Natural killer cell (primary cell): ENCODE measurements at regions not wholly inside any gene's neighbourhood (a gene's known extent, or its start where the extent isn't known, plus 50 kb on each side); places are given as distances from the start of the nearest gene placed in this dataset.

ENCODE experiments used
- ATAC-seq, 3 donors: fragments of 150-1000 bp in 2 of 3; fragments of 200-7000 bp in 1 of 3; cut with Tn5 transposase; 1 replicate in 1 of 3; 2 replicates in 2 of 3; pipeline ENCODE4 v1.10.0; 2021; ENCODE audit warnings: mild to moderate bottlenecking in 2 of 3, moderate library complexity in 2 of 3
- DNase-seq, 2 donors: peaks; one replicate each; pipeline versions ENCODE4 v3.0.0 to v3.0.0-alpha.2; 2013 to 2021; ENCODE audit warnings: mixed read lengths in 1 of 2
- H3K27ac ChIP-seq: one replicate; pipeline ENCODE4 v1.5.1; 2013; ENCODE audit warnings: mild to moderate bottlenecking, low read length
- H3K27me3 ChIP-seq: one replicate; pipeline ENCODE4 v1.6.1; 2013; ENCODE audit warnings: low read length; ENCODE audit not compliant: control insufficient read depth, insufficient read depth
- H3K36me3 ChIP-seq: one replicate; pipeline ENCODE4 v1.6.1; 2013; ENCODE audit warnings: low read length; ENCODE audit not compliant: control insufficient read depth, insufficient read depth
- H3K4me1 ChIP-seq: one replicate; pipeline ENCODE4 v1.6.1; 2013; ENCODE audit warnings: low read length; ENCODE audit not compliant: control insufficient read depth, insufficient read depth
- H3K4me3 ChIP-seq: one replicate; pipeline ENCODE4 v1.5.1; 2013; ENCODE audit warnings: low read length
- H3K9me3 ChIP-seq: one replicate; pipeline ENCODE4 v1.6.1; 2013; ENCODE audit warnings: low read length; ENCODE audit not compliant: control insufficient read depth, insufficient read depth
- H3K27ac Mint-ChIP-seq, 2 donors: one replicate each; pipeline ENCODE4 v1.8.0; 2022; ENCODE audit warnings: mild to moderate bottlenecking in 2 of 2, mixed read lengths in 2 of 2, moderate library complexity in 1 of 2
- H3K27me3 Mint-ChIP-seq, 2 donors: one replicate each; pipeline ENCODE4 v1.8.0; 2022; ENCODE audit warnings: low read depth in 2 of 2, mixed read lengths in 2 of 2
- H3K36me3 Mint-ChIP-seq: one replicate; pipeline ENCODE4 v1.8.0; 2022; ENCODE audit warnings: mixed read lengths
- H3K4me1 Mint-ChIP-seq, 2 donors: one replicate each; pipeline ENCODE4 v1.8.0; 2022; ENCODE audit warnings: mixed read lengths in 2 of 2
- H3K4me3 Mint-ChIP-seq: one replicate; pipeline ENCODE4 v1.8.0; 2022; ENCODE audit warnings: mild to moderate bottlenecking, moderate library complexity, mixed read lengths
- H3K9me3 Mint-ChIP-seq, 2 donors: one replicate each; pipeline ENCODE4 v1.8.0; 2022; ENCODE audit warnings: mixed read lengths in 2 of 2
- WGBS: methylation state at CpG from one replicate; pipeline ENCODE4 v1.1.7; 2013; ENCODE audit warnings: missing lambda C conversion rate; ENCODE audit not compliant: insufficient coverage; 5-methylcytosine and 5-hydroxymethylcytosine counted together
- intact Hi-C: fragments of 100-400 bp; cut with micrococcal nuclease; formaldehyde crosslinking; loops from one replicate; pipeline ENCODE4 v1.14.2; 2022
- TF ChIP-seq, protein P1 (sequence below): fragments of 200-600 bp; IDR thresholded peaks from one replicate; pipeline ENCODE4 v1.8.0; 2022; ENCODE audit warnings: antibody characterized with exemption

DNA sequence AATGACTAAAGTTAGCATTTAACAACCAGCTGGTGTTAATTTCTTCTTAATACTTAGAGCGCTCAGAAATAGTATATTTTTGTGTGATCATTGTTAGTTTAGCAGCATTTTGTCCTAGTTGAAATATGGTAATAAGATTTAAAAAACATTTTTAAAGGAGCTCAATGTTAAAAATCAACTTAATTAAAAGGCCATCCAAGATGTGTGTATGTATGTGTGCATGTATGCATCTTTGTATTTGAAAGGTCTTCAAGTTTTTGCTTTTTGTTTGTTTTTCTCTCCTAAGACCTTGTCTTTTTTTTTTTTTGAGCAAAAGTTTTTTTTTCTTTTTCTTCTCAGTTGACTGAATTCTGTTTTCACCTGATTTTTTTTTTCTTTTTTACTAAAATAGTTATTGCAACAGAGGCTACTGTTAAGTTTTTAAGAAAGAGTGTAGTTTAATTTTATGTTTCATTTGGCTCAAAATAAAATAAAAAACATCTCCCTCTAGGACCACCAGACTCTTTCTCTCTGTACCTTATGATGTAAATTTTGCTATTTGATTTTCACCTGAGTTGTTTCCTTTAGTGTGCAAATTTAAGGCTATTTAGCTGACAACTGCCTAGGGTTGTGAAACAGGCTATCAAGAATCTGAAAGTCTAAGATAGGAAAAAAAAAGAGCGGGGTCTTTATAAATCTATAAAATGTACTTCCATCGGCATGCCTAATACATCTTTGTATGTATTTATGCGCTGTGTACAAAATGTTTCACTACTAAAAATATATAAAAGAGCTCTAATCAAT is 76.4 kb upstream of the C1GALT1 start:
- Histone ChIP-seq H3K4me1 (no peaks in the 10 kb centered on the region), H3K4me3 (no peak overlapping the region), H3K27ac (no peak overlapping the region), H3K9me3 (no peaks in the 10 kb centered on the region), H3K27me3 (no peaks in the 10 kb centered on the region), H3K36me3 (no peaks in the 10 kb centered on the region)
- intact Hi-C loops = loop anchor here (10.0 kb wide), 1 partner anchor 319 kb away; no protein-coding TSS in a partner anchor
- Mint-ChIP-seq H3K4me3 (no peak overlapping the region), H3K36me3 (peaks cover 6% of the 10 kb centered on the region), H3K27me3 (peaks cover 0 to 3% of the 10 kb centered on the region in 2 donors), H3K9me3 (no peaks in the 10 kb centered on the region), H3K4me1 (no peaks in the 10 kb centered on the region), H3K27ac (no peak overlapping the region)
- no CpG with 5 or more reads among the region's 4 CpGs for WGBS
- no peak for DNase-seq
- ATAC-seq = no peak
- TF ChIP-seq, protein P1, sequence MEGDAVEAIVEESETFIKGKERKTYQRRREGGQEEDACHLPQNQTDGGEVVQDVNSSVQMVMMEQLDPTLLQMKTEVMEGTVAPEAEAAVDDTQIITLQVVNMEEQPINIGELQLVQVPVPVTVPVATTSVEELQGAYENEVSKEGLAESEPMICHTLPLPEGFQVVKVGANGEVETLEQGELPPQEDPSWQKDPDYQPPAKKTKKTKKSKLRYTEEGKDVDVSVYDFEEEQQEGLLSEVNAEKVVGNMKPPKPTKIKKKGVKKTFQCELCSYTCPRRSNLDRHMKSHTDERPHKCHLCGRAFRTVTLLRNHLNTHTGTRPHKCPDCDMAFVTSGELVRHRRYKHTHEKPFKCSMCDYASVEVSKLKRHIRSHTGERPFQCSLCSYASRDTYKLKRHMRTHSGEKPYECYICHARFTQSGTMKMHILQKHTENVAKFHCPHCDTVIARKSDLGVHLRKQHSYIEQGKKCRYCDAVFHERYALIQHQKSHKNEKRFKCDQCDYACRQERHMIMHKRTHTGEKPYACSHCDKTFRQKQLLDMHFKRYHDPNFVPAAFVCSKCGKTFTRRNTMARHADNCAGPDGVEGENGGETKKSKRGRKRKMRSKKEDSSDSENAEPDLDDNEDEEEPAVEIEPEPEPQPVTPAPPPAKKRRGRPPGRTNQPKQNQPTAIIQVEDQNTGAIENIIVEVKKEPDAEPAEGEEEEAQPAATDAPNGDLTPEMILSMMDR = no peak

DNA sequence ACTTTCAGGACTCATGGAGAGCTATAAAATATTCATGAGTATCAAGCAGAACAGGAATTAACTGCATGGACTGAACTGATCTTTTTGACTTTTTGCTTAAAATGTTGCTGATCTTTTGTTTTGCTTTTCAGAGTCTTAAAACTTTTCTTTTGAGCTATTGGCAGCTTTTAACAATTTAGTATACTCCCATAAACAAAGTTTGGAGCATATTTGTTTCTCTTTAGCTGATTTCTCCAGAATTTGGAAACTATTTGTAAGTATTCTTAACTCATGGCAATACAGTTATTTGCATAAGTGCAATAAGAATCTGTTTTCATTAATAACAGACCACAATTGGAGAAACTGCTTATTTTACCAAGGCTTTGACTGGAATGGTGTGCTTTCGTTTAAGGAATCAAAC is 73.4 kb upstream of the C1GALT1 start:
- Histone ChIP-seq H3K27me3 (no peaks in the 10 kb centered on the region), H3K9me3 (no peaks in the 10 kb centered on the region), H3K27ac (no peak overlapping the region), H3K4me1 (no peaks in the 10 kb centered on the region), H3K36me3 (no peaks in the 10 kb centered on the region), H3K4me3 (no peak overlapping the region)
- Mint-ChIP-seq H3K36me3 (peaks cover 6% of the 10 kb centered on the region), H3K4me3 (no peak overlapping the region), H3K4me1 (no peaks in the 10 kb centered on the region), H3K9me3 (no peaks in the 10 kb centered on the region), H3K27me3 (peaks cover 0 to 2% of the 10 kb centered on the region in 2 donors), H3K27ac (no peak overlapping the region)
- ATAC-seq (no peak), DNase-seq (no peak)
- intact Hi-C loops = loop anchor here (10.0 kb wide), 1 partner anchor 316 kb away; no protein-coding TSS in a partner anchor
- 88% methylated on average over 1 of the region's 1 CpG for WGBS
- TF ChIP-seq, protein P1 = no peak

DNA sequence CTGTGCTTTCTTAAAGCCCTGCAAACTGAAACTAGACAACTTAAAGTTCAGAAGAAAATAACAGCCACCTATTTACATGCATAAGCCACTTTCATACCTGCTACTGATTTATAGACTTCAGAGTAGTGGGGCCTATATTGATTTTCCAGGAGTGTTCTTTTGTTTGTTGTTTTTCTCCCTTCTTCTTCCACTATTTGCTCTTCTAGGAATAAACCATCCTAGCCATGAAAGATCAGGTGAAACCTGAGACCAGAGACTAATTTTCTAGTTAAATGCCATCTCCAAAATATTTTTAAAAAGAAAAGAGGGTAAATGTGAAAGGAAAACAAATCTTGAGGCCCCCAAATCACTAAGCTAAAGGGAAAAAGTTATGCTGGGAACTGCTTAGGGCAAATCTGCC is 72.4 kb upstream of the C1GALT1 start:
- intact Hi-C loops = loop anchor here (10.0 kb wide), 1 partner anchor 315 kb away; no protein-coding TSS in a partner anchor
- no peak overlapping the region for H3K27ac ChIP-seq
- no peak for DNase-seq
- Mint-ChIP-seq H3K36me3 (peaks cover 6% of the 10 kb centered on the region), H3K27ac (no peak overlapping the region), H3K27me3 (peaks cover 0 to 2% of the 10 kb centered on the region in 2 donors), H3K9me3 (no peaks in the 10 kb centered on the region), H3K4me3 (no peak overlapping the region), H3K4me1 (no peaks in the 10 kb centered on the region)
- H3K27me3 ChIP-seq = no peaks in the 10 kb centered on the region
- H3K36me3 ChIP-seq = no peaks in the 10 kb centered on the region
- TF ChIP-seq, protein P1 = no peak
- ATAC-seq = no peak
- no peak overlapping the region for H3K4me3 ChIP-seq
- no peaks in the 10 kb centered on the region for H3K9me3 ChIP-seq
- no peaks in the 10 kb centered on the region for H3K4me1 ChIP-seq

DNA sequence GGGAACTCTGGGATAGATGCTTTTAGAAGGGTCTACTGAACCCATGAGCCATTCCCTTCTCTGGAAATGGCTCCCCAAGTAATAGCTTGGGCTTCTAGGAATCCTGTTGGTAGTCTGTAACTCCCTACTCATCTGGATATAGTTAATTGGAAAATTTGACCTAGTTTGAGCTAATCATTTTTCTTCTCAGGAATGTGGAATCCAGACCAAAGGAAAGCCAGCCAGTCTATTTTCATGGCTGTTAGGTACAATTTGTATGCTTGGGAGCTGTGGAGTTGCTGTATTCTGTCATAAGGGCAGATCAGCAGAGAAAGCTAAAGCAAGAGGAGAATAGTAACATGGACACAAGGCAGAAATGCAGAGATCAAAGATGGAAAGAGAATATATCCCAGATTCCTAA is 71.6 kb upstream of the C1GALT1 start:
- no peaks in the 10 kb centered on the region for H3K9me3 ChIP-seq
- Mint-ChIP-seq H3K27ac (no peak overlapping the region), H3K27me3 (peaks cover 0 to 2% of the 10 kb centered on the region in 2 donors), H3K9me3 (no peaks in the 10 kb centered on the region), H3K36me3 (peaks cover 6% of the 10 kb centered on the region), H3K4me3 (no peak overlapping the region), H3K4me1 (no peaks in the 10 kb centered on the region)
- H3K27me3 ChIP-seq = no peaks in the 10 kb centered on the region
- no peak overlapping the region for H3K27ac ChIP-seq
- no peaks in the 10 kb centered on the region for H3K36me3 ChIP-seq
- ATAC-seq = no peak
- TF ChIP-seq, protein P1 = no peak
- DNase-seq = no peak
- no peaks in the 10 kb centered on the region for H3K4me1 ChIP-seq
- no peak overlapping the region for H3K4me3 ChIP-seq
- intact Hi-C loops = no loop called here
